Liver (tissue), 3 donors: ENCODE measurements at regions not wholly inside any gene's neighbourhood (a gene's known extent, or its start where the extent isn't known, plus 50 kb on each side); places are given as distances from the start of the nearest gene placed in this dataset.

Experiments used
- CTCF ChIP-seq: fragments of 150-350 bp; IDR thresholded peaks from 2 replicates; pipeline ENCODE4 v1.5.1; 2017; ENCODE audit warnings: improper control_type of control experiment, low read depth, low read length; ENCODE audit not compliant: missing input control
- FOXA1 ChIP-seq: IDR thresholded peaks from 2 replicates; pipeline ENCODE4 v1.6.1; 2016; ENCODE audit warnings: antibody characterized with exemption
- GABPA ChIP-seq, 2 donors: IDR thresholded peaks in 1 of 2; conservative IDR thresholded peaks in 1 of 2; 2 replicates each; pipeline ENCODE4 v1.6.1; 2016; ENCODE audit warnings: antibody characterized with exemption in 2 of 2, mild to moderate bottlenecking in 1 of 2, moderate library complexity in 1 of 2
- MAX ChIP-seq: IDR thresholded peaks from 2 replicates; pipeline ENCODE4 v1.6.1; 2016; ENCODE audit warnings: antibody characterized with exemption
- TAF1 ChIP-seq: conservative IDR thresholded peaks from 2 replicates; pipeline ENCODE4 v1.6.1; 2016; ENCODE audit warnings: antibody characterized with exemption, mild to moderate bottlenecking
- YY1 ChIP-seq: IDR thresholded peaks from 2 replicates; pipeline ENCODE4 v1.6.1; 2016; ENCODE audit warnings: antibody characterized with exemption, mild to moderate bottlenecking
- donor health status: healthy.
- donor health status: healthy.

- TF ChIP-seq CTCF: no peak
- TF ChIP-seq GABPA (IDR thresholded peaks at IDR 0.05 in 1 of 2, conservative IDR thresholded peaks at IDR 0.05 in 1 of 2): no peak
- TF ChIP-seq MAX: no peak
- TF ChIP-seq FOXA1: no peak
- TF ChIP-seq YY1: no peak
- no peak for TF ChIP-seq TAF1
Observed at GRCh38 chr2:12533337-12534005, 183.3 kb upstream of the TRIB2 start.
